CD4-positive, alpha-beta memory T cell (primary cell): ENCODE measurements at regions not wholly inside any gene's neighbourhood (a gene's known extent, or its start where the extent isn't known, plus 50 kb on each side); places are given as distances from the start of the nearest gene placed in this dataset.
A peak's percentile ranks its signal among the peaks of the same experiment; 100 is the strongest.

Experiments used
- CTCF ChIA-PET: fragments of 350-600 bp; sonication (Branson Sonifier 250); formaldehyde crosslinking; loops from one replicate; lab custom pipeline; 2021; ENCODE audit warnings: inconsistent platforms; ENCODE audit not compliant: partially characterized antibody; lab: Charles Lee
- POLR2A ChIA-PET: fragments of 350-600 bp; sonication (Branson Sonifier 250); formaldehyde crosslinking; loops from one replicate; lab custom pipeline; 2021; ENCODE audit not compliant: partially characterized antibody; lab: Charles Lee
- DNase-seq, 5 donors: peaks; one replicate each; pipeline versions ENCODE4 v3.0.0 to v3.0.0-alpha.2; 2020 to 2022; ENCODE audit warnings: mixed read lengths in 1 of 5
- H3K27ac ChIP-seq: one replicate; pipeline ENCODE4 v1.7.0; 2013; ENCODE audit warnings: low read depth, low read length
- H3K27me3 ChIP-seq: 2 replicates; pipeline ENCODE4 v1.7.0; 2013; ENCODE audit warnings: mild to moderate bottlenecking, low read length, moderate library complexity; ENCODE audit not compliant: insufficient read depth
- H3K36me3 ChIP-seq: 2 replicates; pipeline ENCODE4 v1.7.0; 2013; ENCODE audit warnings: mild to moderate bottlenecking, low read length, moderate library complexity; ENCODE audit not compliant: insufficient read depth
- H3K4me1 ChIP-seq: 2 replicates; pipeline ENCODE4 v1.7.0; 2013; ENCODE audit warnings: mild to moderate bottlenecking, low read length, moderate library complexity; ENCODE audit not compliant: insufficient read depth
- H3K4me3 ChIP-seq, 2 donors: one replicate each; pipeline ENCODE4 v1.7.0; 2013; ENCODE audit warnings: low read length in 2 of 2, mild to moderate bottlenecking in 1 of 2
- H3K9me3 ChIP-seq, 2 donors: one replicate each; pipeline ENCODE4 v1.7.0; 2013; ENCODE audit warnings: low read length in 2 of 2, control low read depth in 1 of 2; ENCODE audit not compliant: control insufficient read depth in 1 of 2
- H3K27ac Mint-ChIP-seq, 7 donors: one replicate each; pipeline ENCODE4 v1.8.0; 2020 to 2021; ENCODE audit warnings: mixed read lengths in 7 of 7, mild to moderate bottlenecking in 6 of 7, inconsistent platforms in 3 of 7, moderate library complexity in 3 of 7
- H3K27me3 Mint-ChIP-seq, 2 donors: one replicate each; pipeline ENCODE4 v1.8.0; 2020 to 2021; ENCODE audit warnings: mixed read lengths in 2 of 2
- H3K36me3 Mint-ChIP-seq, 2 donors: one replicate each; pipeline ENCODE4 v1.8.0; 2020 to 2021; ENCODE audit warnings: mixed read lengths in 2 of 2, inconsistent platforms in 1 of 2, mild to moderate bottlenecking in 1 of 2
- H3K4me1 Mint-ChIP-seq, 4 donors: one replicate each; pipeline ENCODE4 v1.8.0; 2020 to 2021; ENCODE audit warnings: mixed read lengths in 4 of 4, mild to moderate bottlenecking in 1 of 4
- H3K4me3 Mint-ChIP-seq, 8 donors: one replicate each; pipeline ENCODE4 v1.8.0; 2020 to 2021; ENCODE audit warnings: mixed read lengths in 8 of 8, mild to moderate bottlenecking in 7 of 8, moderate library complexity in 6 of 8, inconsistent platforms in 3 of 8
- H3K9me3 Mint-ChIP-seq, 8 donors: one replicate each; pipeline ENCODE4 v1.8.0; 2020 to 2021; ENCODE audit warnings: mixed read lengths in 8 of 8, mild to moderate bottlenecking in 5 of 8, inconsistent platforms in 3 of 8, moderate library complexity in 1 of 8
- intact Hi-C: fragments of 100-400 bp; cut with micrococcal nuclease; formaldehyde crosslinking; loops from one replicate; pipeline ENCODE4 v1.15.1; 2023

- H3K9me3 ChIP-seq = no peaks in the 10 kb centered on the region
- Mint-ChIP-seq H3K27me3 (no peaks in the 10 kb centered on the region), H3K36me3 (peaks cover 55 to 61% of the 10 kb centered on the region in 2 donors), H3K27ac (no peak overlapping the region), H3K4me1 (peaks cover 2 to 10% (median 5%) of the 10 kb centered on the region in 4 donors), H3K4me3 (no peak overlapping the region), H3K9me3 (no peaks in the 10 kb centered on the region)
- peaks cover 65% of the 10 kb centered on the region for H3K36me3 ChIP-seq
- no peak overlapping the region for H3K4me3 ChIP-seq
- ChIA-PET CTCF (interaction anchor here (1.5 to 28.9 kb wide), 6 partner anchors 8 to 76 kb away, joined by 3 to 845 read pairs (median 10); partner anchors contain the start of gene GLRX5), POLR2A (interaction anchor here (1.4 to 1.6 kb wide), 2 partner anchors 9 to 74 kb away, joined by 3 to 6 read pairs; no protein-coding TSS in a partner anchor)
- no peak for DNase-seq
- intact Hi-C loops = no loop called here
- H3K27me3 ChIP-seq = no peaks in the 10 kb centered on the region
- no peak overlapping the region for H3K27ac ChIP-seq
- H3K4me1 ChIP-seq = peaks cover 10% of the 10 kb centered on the region
Observed at GRCh38 chr14:95453713-95453980, 62.8 kb downstream of the SYNE3 start.

GRCh38 chr14:95452893-95453712, 63.3 kb downstream of the SYNE3 start:
- peaks cover 0 to 5% (median 4%) of the 10 kb centered on the region in 4 donors for H3K4me1 Mint-ChIP-seq
- H3K4me3 ChIP-seq = no peak overlapping the region
- peaks cover 69% of the 10 kb centered on the region for H3K36me3 ChIP-seq
- ChIA-PET POLR2A (interaction anchor here (1.3 to 1.6 kb wide), 3 partner anchors 10 to 74 kb away, joined by 3 to 6 read pairs (median 5); no protein-coding TSS in a partner anchor), CTCF (interaction anchor here (0.8 to 28.9 kb wide), 13 partner anchors 8 to 107 kb away, joined by 3 to 845 read pairs (median 5); partner anchors contain the start of gene GLRX5)
- H3K9me3 Mint-ChIP-seq = no peaks in the 10 kb centered on the region
- no peaks in the 10 kb centered on the region for H3K27me3 Mint-ChIP-seq
- H3K27ac ChIP-seq = no peak overlapping the region
- H3K36me3 Mint-ChIP-seq = peaks cover 52 to 61% of the 10 kb centered on the region in 2 donors
- peaks cover 5% of the 10 kb centered on the region for H3K4me1 ChIP-seq
- no peak overlapping the region for H3K4me3 Mint-ChIP-seq
- intact Hi-C loops = no loop called here
- no peaks in the 10 kb centered on the region for H3K9me3 ChIP-seq
- peak overlapping the region in 3 of 7 donors; percentile 63 to 84 (median 81) for H3K27ac Mint-ChIP-seq
- no peaks in the 10 kb centered on the region for H3K27me3 ChIP-seq
- no peak for DNase-seq

- intact Hi-C loops = no loop called here
- Mint-ChIP-seq H3K36me3 (peaks cover 54 to 63% of the 10 kb centered on the region in 2 donors), H3K27ac (peak overlapping the region in 1 of 7 donors; percentile 7)
Observed at GRCh38 chr14:95452176-95452892, 64.1 kb downstream of the SYNE3 start.

GRCh38 chr14:95449131-95449530, 67.3 kb downstream of the SYNE3 start:
- Histone ChIP-seq H3K36me3 (peaks cover 72% of the 10 kb centered on the region), H3K27ac (no peak overlapping the region), H3K4me1 (no peaks in the 10 kb centered on the region), H3K27me3 (no peaks in the 10 kb centered on the region), H3K4me3 (no peak overlapping the region), H3K9me3 (no peaks in the 10 kb centered on the region)
- Mint-ChIP-seq H3K4me3 (no peak overlapping the region), H3K4me1 (peaks cover 0 to 4% (median 0%) of the 10 kb centered on the region in 4 donors), H3K27ac (peak overlapping the region in 2 of 7 donors; percentile 42 to 80), H3K36me3 (peaks cover 48 to 68% of the 10 kb centered on the region in 2 donors), H3K9me3 (no peaks in the 10 kb centered on the region), H3K27me3 (no peaks in the 10 kb centered on the region)
- intact Hi-C loops = no loop called here
- DNase-seq = no peak
- CTCF ChIA-PET = interaction anchor here (1.9 to 28.9 kb wide), 3 partner anchors 9 to 81 kb away, joined by 6 to 845 read pairs (median 66); partner anchors contain the start of gene GLRX5
- POLR2A ChIA-PET = no interaction called here

More at GRCh38 chr14:95452176-95452892, 64.1 kb downstream of the SYNE3 start:
- Histone ChIP-seq H3K27me3 (no peaks in the 10 kb centered on the region), H3K9me3 (no peaks in the 10 kb centered on the region), H3K4me3 (no peak overlapping the region), H3K36me3 (peaks cover 69% of the 10 kb centered on the region), H3K4me1 (no peaks in the 10 kb centered on the region), H3K27ac (no peak overlapping the region)
- Mint-ChIP-seq H3K9me3 (no peaks in the 10 kb centered on the region), H3K4me1 (peaks cover 0 to 2% (median under 1%) of the 10 kb centered on the region in 4 donors), H3K27me3 (no peaks in the 10 kb centered on the region), H3K4me3 (no peak overlapping the region)
- ChIA-PET CTCF (interaction anchor here (0.8 to 28.9 kb wide), 13 partner anchors 7 to 107 kb away, joined by 3 to 845 read pairs (median 5); partner anchors contain the start of gene GLRX5), POLR2A (interaction anchor here (1.3 to 1.6 kb wide), 3 partner anchors 11 to 75 kb away, joined by 3 to 6 read pairs (median 5); no protein-coding TSS in a partner anchor)
- DNase-seq = no peak

- POLR2A ChIA-PET = interaction anchor here (1.4 to 5.1 kb wide), 3 partner anchors 17 to 81 kb away, joined by 3 to 37 read pairs (median 4); no protein-coding TSS in a partner anchor
- Mint-ChIP-seq H3K27me3 (no peaks in the 10 kb centered on the region), H3K27ac (peak overlapping the region in 4 of 7 donors; percentile 5 to 83 (median 70)), H3K4me1 (peaks cover 3 to 7% (median 5%) of the 10 kb centered on the region in 4 donors), H3K4me3 (no peak overlapping the region), H3K9me3 (no peaks in the 10 kb centered on the region), H3K36me3 (peaks cover 37 to 72% of the 10 kb centered on the region in 2 donors)
- Histone ChIP-seq H3K4me1 (peaks cover 7% of the 10 kb centered on the region), H3K4me3 (no peak overlapping the region), H3K36me3 (peaks cover 55% of the 10 kb centered on the region), H3K9me3 (no peaks in the 10 kb centered on the region), H3K27ac (no peak overlapping the region), H3K27me3 (no peaks in the 10 kb centered on the region)
- no peak for DNase-seq
- intact Hi-C loops = no loop called here
- CTCF ChIA-PET = interaction anchor here (1.8 to 28.9 kb wide), 5 partner anchors 15 to 83 kb away, joined by 6 to 845 read pairs (median 64); partner anchors contain the start of genes GLRX5 and SYNE3
Observed at GRCh38 chr14:95446470-95446869, 70.0 kb downstream of the SYNE3 start.

GRCh38 chr14:95445676-95446075, 70.8 kb downstream of the SYNE3 start:
- Mint-ChIP-seq H3K27ac (peak overlapping the region in 6 of 7 donors; percentile 26 to 83 (median 64)), H3K4me1 (peaks cover 3 to 6% (median 5%) of the 10 kb centered on the region in 4 donors), H3K27me3 (no peaks in the 10 kb centered on the region), H3K36me3 (peaks cover 29 to 72% of the 10 kb centered on the region in 2 donors), H3K9me3 (no peaks in the 10 kb centered on the region), H3K4me3 (no peak overlapping the region)
- Histone ChIP-seq H3K27me3 (no peaks in the 10 kb centered on the region), H3K4me1 (peaks cover 7% of the 10 kb centered on the region), H3K9me3 (no peaks in the 10 kb centered on the region), H3K27ac (no peak overlapping the region), H3K36me3 (peaks cover 55% of the 10 kb centered on the region), H3K4me3 (no peak overlapping the region)
- intact Hi-C loops = no loop called here
- no peak for DNase-seq
- ChIA-PET POLR2A (interaction anchor here (4.4 to 5.1 kb wide), 2 partner anchors 17 to 82 kb away, joined by 23 to 37 read pairs; no protein-coding TSS in a partner anchor), CTCF (interaction anchor here (1.2 to 28.9 kb wide), 8 partner anchors 8 to 122 kb away, joined by 4 to 845 read pairs (median 13); partner anchors contain the start of genes GLRX5 and SYNE3)
